ENCODE measurements at regions not wholly inside any gene's neighbourhood (a gene's known extent, or its start where the extent isn't known, plus 50 kb on each side); places are given as distances from the start of the nearest gene placed in this dataset.

DNA sequence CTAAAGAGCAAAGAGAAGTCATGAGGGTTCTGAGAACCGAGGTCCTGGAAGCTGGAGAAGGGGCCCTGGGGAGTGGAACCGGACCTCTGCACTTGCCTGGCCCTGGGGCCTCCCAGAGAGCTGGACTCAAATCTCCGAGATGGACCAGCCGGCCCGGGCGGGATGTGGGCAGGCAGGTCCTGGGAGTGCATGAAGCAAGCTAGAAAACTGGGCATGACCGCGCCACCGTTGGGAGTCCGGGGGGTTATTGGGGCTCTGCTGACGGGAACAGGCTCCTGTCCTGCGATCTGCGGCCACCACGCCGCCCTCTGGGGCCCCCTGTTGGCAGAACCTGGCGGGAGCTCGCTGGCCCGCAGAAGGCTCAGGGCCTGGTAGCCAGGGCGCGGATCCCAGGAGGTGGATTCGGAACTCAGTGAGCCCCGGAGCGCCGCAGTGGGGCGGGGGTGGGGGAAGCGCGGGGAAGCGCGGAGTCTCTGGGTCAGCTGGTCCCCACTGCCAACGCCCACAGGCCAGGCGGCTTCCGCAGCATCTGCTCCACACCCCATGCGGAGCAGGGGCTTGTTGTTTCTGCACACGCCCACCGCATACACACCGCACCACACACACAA, 150.6 kb downstream of the ERCC6L2 start:
- H3K4me1 ChIP-seq = peaks cover 10% of the 10 kb centered on the region
- TF ChIP-seq, protein P1, sequence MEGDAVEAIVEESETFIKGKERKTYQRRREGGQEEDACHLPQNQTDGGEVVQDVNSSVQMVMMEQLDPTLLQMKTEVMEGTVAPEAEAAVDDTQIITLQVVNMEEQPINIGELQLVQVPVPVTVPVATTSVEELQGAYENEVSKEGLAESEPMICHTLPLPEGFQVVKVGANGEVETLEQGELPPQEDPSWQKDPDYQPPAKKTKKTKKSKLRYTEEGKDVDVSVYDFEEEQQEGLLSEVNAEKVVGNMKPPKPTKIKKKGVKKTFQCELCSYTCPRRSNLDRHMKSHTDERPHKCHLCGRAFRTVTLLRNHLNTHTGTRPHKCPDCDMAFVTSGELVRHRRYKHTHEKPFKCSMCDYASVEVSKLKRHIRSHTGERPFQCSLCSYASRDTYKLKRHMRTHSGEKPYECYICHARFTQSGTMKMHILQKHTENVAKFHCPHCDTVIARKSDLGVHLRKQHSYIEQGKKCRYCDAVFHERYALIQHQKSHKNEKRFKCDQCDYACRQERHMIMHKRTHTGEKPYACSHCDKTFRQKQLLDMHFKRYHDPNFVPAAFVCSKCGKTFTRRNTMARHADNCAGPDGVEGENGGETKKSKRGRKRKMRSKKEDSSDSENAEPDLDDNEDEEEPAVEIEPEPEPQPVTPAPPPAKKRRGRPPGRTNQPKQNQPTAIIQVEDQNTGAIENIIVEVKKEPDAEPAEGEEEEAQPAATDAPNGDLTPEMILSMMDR (IDR thresholded peaks at IDR 0.05) = no peak
- DNase-seq = no peak
- no peak overlapping the region for H3K4me3 ChIP-seq
- peaks cover 20% of the 10 kb centered on the region for H3K27me3 ChIP-seq
- H3K27ac ChIP-seq = no peak overlapping the region
- no peak overlapping the region for H3K9ac ChIP-seq (ENCODE audit: low read depth in 2 of 2, low read length in 2 of 2)
- intact Hi-C loops (cut with DNase I) = no loop called here
- no peaks in the 10 kb centered on the region for H3K9me3 ChIP-seq
- no peaks in the 10 kb centered on the region for H3K36me3 ChIP-seq

GRCh38 chr9:96023486-96023885, 148.0 kb downstream of the ERCC6L2 start:
- peaks cover 10% of the 10 kb centered on the region for H3K4me1 ChIP-seq
- DNase-seq = no peak
- H3K4me3 ChIP-seq = no peak overlapping the region
- H3K36me3 ChIP-seq = no peaks in the 10 kb centered on the region
- no peak overlapping the region for H3K9ac ChIP-seq (ENCODE audit: low read depth in 2 of 2, low read length in 2 of 2)
- no peaks in the 10 kb centered on the region for H3K9me3 ChIP-seq
- H3K27ac ChIP-seq = no peak overlapping the region
- peaks cover 29% of the 10 kb centered on the region for H3K27me3 ChIP-seq
- TF ChIP-seq, protein P1 (IDR thresholded peaks at IDR 0.05) = no peak
- intact Hi-C loops (cut with DNase I) = no loop called here

DNA sequence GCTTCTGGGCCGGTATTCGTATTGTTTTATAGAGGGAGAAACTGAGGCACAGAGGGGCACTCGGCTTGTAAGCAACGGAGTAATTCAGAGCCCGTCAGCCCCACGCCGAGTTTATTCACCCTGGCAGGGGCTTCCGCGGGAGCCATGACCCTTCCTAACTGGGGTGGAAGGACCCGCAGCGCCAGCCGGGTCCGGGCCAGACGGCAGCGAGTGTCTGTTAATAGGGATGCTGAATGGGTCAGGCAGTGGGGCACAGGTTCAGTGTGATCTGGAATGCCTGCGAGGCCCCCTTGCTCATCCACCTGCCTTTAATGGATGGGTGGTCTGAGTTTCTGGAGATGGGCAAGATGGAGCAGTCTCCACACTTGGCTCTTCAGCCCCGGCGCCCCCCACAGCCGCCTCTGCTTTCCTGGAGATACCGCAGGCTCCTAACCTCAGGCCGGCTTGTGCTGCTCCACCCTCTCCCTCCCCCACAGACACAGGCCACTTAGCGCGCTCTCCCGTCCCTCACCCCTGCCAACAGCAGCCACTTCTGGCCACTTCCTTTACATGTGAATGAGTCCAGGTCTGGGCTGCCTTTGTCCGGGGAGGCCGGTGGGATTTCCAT, 147.1 kb downstream of the ERCC6L2 start:
- intact Hi-C loops (cut with DNase I) = no loop called here
- Histone ChIP-seq H3K27ac (peak overlapping the region; percentile 58), H3K4me3 (no peak overlapping the region), H3K27me3 (peaks cover 28% of the 10 kb centered on the region), H3K9me3 (no peaks in the 10 kb centered on the region), H3K9ac (ENCODE audit: low read depth in 2 of 2, low read length in 2 of 2) (peak overlapping the region; percentile 16 to 28), H3K36me3 (no peaks in the 10 kb centered on the region), H3K4me1 (peaks cover 10% of the 10 kb centered on the region)
- TF ChIP-seq, protein P1 (IDR thresholded peaks at IDR 0.05) = no peak
- DNase-seq = peak; percentile 53

DNA sequence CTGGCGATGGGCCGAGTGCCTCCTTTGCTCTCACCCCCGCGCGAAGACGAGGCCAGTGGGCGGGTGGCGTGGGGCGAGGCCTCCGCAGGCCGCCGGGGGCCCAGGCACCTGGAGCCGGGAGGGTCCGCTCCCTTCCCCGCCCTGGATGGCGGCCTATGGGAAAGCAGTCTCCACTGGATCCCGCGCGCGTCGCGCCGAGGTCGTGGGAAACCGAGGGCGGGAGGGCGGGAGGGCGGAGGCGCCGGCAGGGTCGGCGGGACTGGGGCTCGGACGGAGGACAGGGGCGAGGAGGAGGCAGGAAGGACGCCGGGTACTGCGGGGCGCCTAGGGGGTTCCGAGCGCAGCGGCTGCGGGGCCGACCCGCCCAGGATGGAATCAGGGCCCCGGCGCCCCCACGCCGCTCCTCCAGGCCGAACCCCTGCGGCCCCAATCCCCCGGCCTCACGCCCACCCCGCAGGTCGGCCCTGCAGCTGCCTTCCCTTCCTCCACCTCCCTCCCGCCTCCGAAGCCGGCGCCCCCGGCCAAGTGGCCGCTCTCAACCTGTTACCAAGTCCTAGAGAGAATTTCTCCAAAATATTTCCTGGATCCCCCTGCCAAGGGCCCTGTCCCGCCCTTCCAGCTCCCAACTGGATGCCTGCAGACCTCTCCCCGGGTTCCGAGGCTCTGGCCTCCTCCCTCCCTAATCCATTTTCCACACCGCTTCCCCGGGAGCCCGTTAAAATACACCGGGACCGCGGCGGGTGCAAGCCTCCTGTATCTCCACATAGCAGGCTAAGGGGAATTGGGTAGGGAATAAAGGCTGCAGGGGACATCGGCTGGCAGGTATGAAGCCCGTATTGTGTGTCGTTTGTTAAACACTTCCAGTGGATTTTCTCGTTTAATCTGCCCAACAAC, 146.3 kb downstream of the ERCC6L2 start:
- no peak for DNase-seq
- peaks cover 24% of the 10 kb centered on the region for H3K27me3 ChIP-seq
- peak overlapping the region; percentile 58 for H3K27ac ChIP-seq
- H3K4me3 ChIP-seq = peak overlapping the region; percentile 46
- TF ChIP-seq, protein P1 (IDR thresholded peaks at IDR 0.05) = no peak
- intact Hi-C loops (cut with DNase I) = no loop called here
- no peaks in the 10 kb centered on the region for H3K36me3 ChIP-seq
- H3K4me1 ChIP-seq = peaks cover 10% of the 10 kb centered on the region
- H3K9me3 ChIP-seq = no peaks in the 10 kb centered on the region
- H3K9ac ChIP-seq (ENCODE audit: low read depth in 2 of 2, low read length in 2 of 2) = peak overlapping the region; percentile 55 to 71

DNA sequence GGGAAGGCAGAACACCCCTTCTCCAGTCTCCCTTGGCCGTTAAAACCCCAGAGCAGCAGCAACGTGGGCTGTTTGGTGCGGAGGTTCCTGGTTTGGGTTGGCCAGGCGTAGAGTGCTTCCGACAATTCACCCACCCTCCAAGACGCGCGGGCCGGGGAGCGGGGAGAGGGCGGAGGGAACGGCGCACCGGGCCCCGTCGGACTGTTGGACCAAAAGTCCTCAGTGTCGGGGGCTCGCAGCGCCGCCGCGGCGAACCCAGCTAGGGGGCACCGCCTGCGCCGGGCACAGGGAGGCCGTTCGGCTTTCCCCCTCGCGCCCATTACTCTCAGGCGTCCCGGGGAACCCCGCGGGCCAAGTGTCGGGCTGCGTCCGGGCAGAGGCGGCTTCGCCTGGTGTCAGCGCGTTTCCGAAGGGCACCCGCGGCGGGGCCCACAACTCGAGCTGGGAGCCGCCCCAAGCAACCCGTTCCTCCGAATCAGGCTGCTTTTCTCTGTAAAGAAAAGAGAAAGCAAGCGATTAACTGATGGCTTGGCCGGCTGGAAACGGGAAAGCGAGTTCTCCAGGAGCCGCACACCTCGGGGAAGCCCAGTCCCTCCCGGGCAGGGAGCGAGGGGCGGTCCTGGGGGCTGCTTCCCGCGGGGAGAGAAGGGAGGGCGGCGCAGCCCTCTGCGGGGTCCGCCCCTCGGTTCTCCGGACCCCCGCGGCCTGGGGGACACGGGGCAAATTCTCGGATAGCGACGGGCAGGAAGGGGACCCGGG, 145.5 kb downstream of the ERCC6L2 start:
- H3K27ac ChIP-seq = peak overlapping the region; percentile 58
- H3K4me3 ChIP-seq = peak overlapping the region; percentile 46
- intact Hi-C loops (cut with DNase I) = no loop called here
- H3K9ac ChIP-seq (ENCODE audit: low read depth in 2 of 2, low read length in 2 of 2) = peak overlapping the region; percentile 55 to 71
- peak; percentile 36 for DNase-seq
- no peaks in the 10 kb centered on the region for H3K36me3 ChIP-seq
- TF ChIP-seq, protein P1 (IDR thresholded peaks at IDR 0.05) = no peak
- H3K9me3 ChIP-seq = no peaks in the 10 kb centered on the region
- H3K4me1 ChIP-seq = peaks cover 10% of the 10 kb centered on the region
- peaks cover 24% of the 10 kb centered on the region for H3K27me3 ChIP-seq
